GM12878 (cell line): ENCODE measurements at regions not wholly inside any gene's neighbourhood (a gene's known extent, or its start where the extent isn't known, plus 50 kb on each side); places are given as distances from the start of the nearest gene placed in this dataset.

Source experiments
- ATAC-seq: fragments of 200-7000 bp; cut with Tn5 transposase; 3 replicates; pipeline ENCODE4 v1.9.1; 2020; ENCODE audit warnings: mild to moderate bottlenecking, moderate library complexity
- BruUV-seq: library from RNA; stranded (reverse); fragments of 400-500 nt; replicated peaks from 2 replicates; lab custom pipeline; 2021; lab: Mats Ljungman, UMichigan
- CTCF ChIA-PET: fragments of 300-600 bp; sonication (Branson Sonifier 250); formaldehyde crosslinking; extraction: SDS; loops from one replicate; lab custom pipeline; 2021; ENCODE audit warnings: inconsistent platforms; lab: Yijun Ruan, JAX
- POLR2A ChIA-PET: fragments of 350-600 bp; formaldehyde crosslinking; extraction: SDS; loops from one replicate; lab custom pipeline; 2021; ENCODE audit warnings: inconsistent platforms; lab: Charles Lee
- RAD21 ChIA-PET: fragments of 300-600 bp; sonication (Branson Sonifier 250); formaldehyde crosslinking; loops from one replicate; lab custom pipeline; 2023; ENCODE audit warnings: antibody characterized with exemption; ENCODE audit not compliant: unreplicated experiment; lab: Charles Lee
- SMC1A ChIA-PET: fragments of 300-600 bp; sonication (Branson Sonifier 250); formaldehyde crosslinking; loops from one replicate; lab custom pipeline; 2023; ENCODE audit not compliant: unreplicated experiment, uncharacterized antibody; lab: Charles Lee
- DNase-seq: peaks from one replicate; pipeline ENCODE4 v3.0.0-alpha.2; 2011; ENCODE audit warnings: low read depth, low spot score
- FAIRE-seq: peaks from 3 replicates; lab custom pipeline; 2011; peaks lifted over from hg19 to GRCh38; lab: Jason Lieb, UNC
- H2AFZ ChIP-seq: 2 replicates; pipeline ENCODE4 v1.6.0; 2011; ENCODE audit warnings: low read depth, low read length, control low read depth; ENCODE audit not compliant: control insufficient read depth
- H3K27ac ChIP-seq: 2 replicates; pipeline ENCODE4 v1.5.1; 2011; ENCODE audit warnings: control low read depth; ENCODE audit not compliant: control insufficient read depth, insufficient read depth
- H3K27me3 ChIP-seq, 2 experiments: replicated peaks in 1 of 2; 2 replicates each; pipeline versions ENCODE4 v1.6.0 to v1.6.1; 2011; ENCODE audit warnings: low read length in 1 of 2; ENCODE audit not compliant: control insufficient read depth in 2 of 2, insufficient read depth in 2 of 2
- H3K36me3 ChIP-seq, 2 experiments: 2 replicates each; pipeline ENCODE4 v1.5.1; 2011; ENCODE audit warnings: low read length in 1 of 2; ENCODE audit not compliant: control insufficient read depth in 2 of 2, insufficient read depth in 2 of 2
- H3K4me1 ChIP-seq: 2 replicates; pipeline ENCODE4 v1.6.1; 2011; ENCODE audit warnings: mild to moderate bottlenecking, low read length, moderate library complexity, mixed read lengths; ENCODE audit not compliant: control insufficient read depth, insufficient read depth
- H3K4me2 ChIP-seq: 2 replicates; pipeline ENCODE4 v1.6.0; 2011; ENCODE audit warnings: control low read depth; ENCODE audit not compliant: control insufficient read depth, insufficient read depth
- H3K4me3 ChIP-seq: fragments of 200-600 bp; sonication (generic); 2 replicates; pipeline ENCODE4 v1.5.1; 2016
- H3K79me2 ChIP-seq: 2 replicates; pipeline ENCODE4 v1.6.0; 2011; ENCODE audit warnings: low read length; ENCODE audit not compliant: control insufficient read depth, insufficient read depth
- H3K9ac ChIP-seq: 2 replicates; pipeline ENCODE4 v1.8.0; 2011; ENCODE audit warnings: low read length, control low read depth, mixed read lengths; ENCODE audit not compliant: control insufficient read depth, insufficient read depth
- H3K9me3 ChIP-seq: replicated peaks from 3 replicates; pipeline ENCODE4 v1.5.1; 2011; ENCODE audit warnings: mild to moderate bottlenecking, low read length; ENCODE audit not compliant: control insufficient read depth, insufficient read depth
- H4K20me1 ChIP-seq: 2 replicates; pipeline ENCODE4 v1.6.0; 2011; ENCODE audit not compliant: control insufficient read depth, insufficient read depth
- ATF3 ChIP-seq: IDR thresholded peaks from 2 replicates; pipeline ENCODE4 v1.6.1; 2011; ENCODE audit warnings: low read depth, mild to moderate bottlenecking, low read length, moderate library complexity, borderline replicate concordance; ENCODE audit errors: extremely low read depth
- CUX1 ChIP-seq: IDR thresholded peaks from 2 replicates; pipeline ENCODE4 v1.6.1; 2012; ENCODE audit warnings: improper control_type of control experiment, low read depth, low read length; ENCODE audit not compliant: insufficient replicate concordance
- EGR1 ChIP-seq, 2 experiments: IDR thresholded peaks; 1 replicate in 1 of 2; 2 replicates in 1 of 2; pipeline ENCODE4 v1.6.1; 2011 to 2012; ENCODE audit warnings: low read depth in 2 of 2, low read length in 2 of 2, borderline replicate concordance in 1 of 2, mild to moderate bottlenecking in 1 of 2, moderate library complexity in 1 of 2
- FOS ChIP-seq: IDR thresholded peaks from 3 replicates; pipeline ENCODE4 v1.6.1; 2011; ENCODE audit warnings: borderline replicate concordance; ENCODE audit not compliant: insufficient read length; ENCODE audit errors: extremely low read depth
- GATAD2B ChIP-seq: fragments of 450-650 bp; conservative IDR thresholded peaks from 2 replicates; pipeline ENCODE4 v1.6.1; 2017; ENCODE audit warnings: low read depth, mild to moderate bottlenecking, moderate library complexity
- MLLT1 ChIP-seq: fragments of 450-650 bp; IDR thresholded peaks from 2 replicates; pipeline ENCODE4 v1.6.1; 2016; ENCODE audit warnings: mild to moderate bottlenecking
- NFXL1 ChIP-seq: fragments of 450-650 bp; IDR thresholded peaks from 2 replicates; pipeline ENCODE4 v1.6.1; 2017; ENCODE audit warnings: antibody characterized with exemption, mild to moderate bottlenecking, borderline replicate concordance
- PRDM15 ChIP-seq: fragments of 450-650 bp; formaldehyde crosslinking; IDR thresholded peaks from 2 replicates; pipeline ENCODE4 v1.4.0; 2020; ENCODE audit warnings: mild to moderate bottlenecking, moderate library complexity
- SUPT20H ChIP-seq: IDR thresholded peaks from 2 replicates; pipeline ENCODE4 v1.6.1; 2011; ENCODE audit warnings: low read depth, mild to moderate bottlenecking, low read length, moderate library complexity, borderline replicate concordance; ENCODE audit not compliant: control insufficient read depth
- ZNF274 ChIP-seq: IDR thresholded peaks from one replicate; pipeline ENCODE4 v1.8.0; 2011; ENCODE audit not compliant: insufficient read length, insufficient read depth
- WGBS: methylation state at CpG from one replicate; pipeline ENCODE4 v1.1.6; 2016; ENCODE audit warnings: low lambda C conversion rate; ENCODE audit not compliant: insufficient replicate concordance, insufficient coverage; ENCODE audit errors: missing lambda C conversion rate; 5-methylcytosine and 5-hydroxymethylcytosine counted together
- in situ Hi-C: fragments of 300-500 bp; cut with MboI; formaldehyde crosslinking; loops from 9 replicates; pipeline ENCODE4 v1.14.3; 2018; ENCODE audit warnings: mixed read lengths
- intact Hi-C: fragments of 100-400 bp; cut with micrococcal nuclease; formaldehyde crosslinking; loops from one replicate; pipeline ENCODE4 v1.14.2; 2022; ENCODE audit not compliant: unreplicated experiment
- TF ChIP-seq, protein P1 (sequence below): IDR thresholded peaks from 2 replicates; pipeline ENCODE4 v1.6.1; 2011; ENCODE audit warnings: borderline replicate concordance, low read depth, mild to moderate bottlenecking, moderate library complexity, mixed read lengths, low read length; ENCODE audit not compliant: insufficient read depth; ENCODE audit errors: extremely low read length

GRCh38 chr10:108690530-108690929 is 1232.8 kb downstream of the XPNPEP1 start:
- ATAC-seq = no peak
- POLR2A ChIA-PET = no interaction called here
- TF ChIP-seq MLLT1 (no peak), ATF3 (no peak), SUPT20H (no peak), ZNF274 (no peak), NFXL1 (no peak), EGR1 (IDR thresholded peaks at IDR 0.05; ENCODE audit: borderline replicate concordance in 1 of 2, low read depth in 2 of 2, low read length in 2 of 2) (no peak), FOS (no peak), GATAD2B (no peak), PRDM15 (CRISPR knock-in tag) (no peak), CUX1 (no peak)
- TF ChIP-seq, protein P1, sequence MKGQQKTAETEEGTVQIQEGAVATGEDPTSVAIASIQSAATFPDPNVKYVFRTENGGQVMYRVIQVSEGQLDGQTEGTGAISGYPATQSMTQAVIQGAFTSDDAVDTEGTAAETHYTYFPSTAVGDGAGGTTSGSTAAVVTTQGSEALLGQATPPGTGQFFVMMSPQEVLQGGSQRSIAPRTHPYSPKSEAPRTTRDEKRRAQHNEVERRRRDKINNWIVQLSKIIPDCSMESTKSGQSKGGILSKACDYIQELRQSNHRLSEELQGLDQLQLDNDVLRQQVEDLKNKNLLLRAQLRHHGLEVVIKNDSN = no peak

More at GRCh38 chr10:108690530-108690929, 1232.8 kb downstream of the XPNPEP1 start:
- Histone ChIP-seq H3K79me2 (no peaks in the 10 kb centered on the region), H2AFZ (no peak overlapping the region), H3K36me3 (no peaks in the 10 kb centered on the region), H3K9me3 (no peaks in the 10 kb centered on the region; the same call in 1 of the 3 replicates), H3K27ac (no peak overlapping the region), H3K4me2 (no peak overlapping the region), H3K4me3 (no peak overlapping the region), H4K20me1 (no peaks in the 10 kb centered on the region), H3K27me3 (no peaks in the 10 kb centered on the region), H3K4me1 (no peaks in the 10 kb centered on the region), H3K9ac (no peak overlapping the region)
- CTCF ChIA-PET = interaction anchor here (0.7 to 1.0 kb wide), 3 partner anchors 16 to 346 kb away, joined by 3 read pairs; no protein-coding TSS in a partner anchor
- in situ Hi-C loops (no loop called here), intact Hi-C loops (no loop called here)
- FAIRE-seq = no peak
- WGBS = 75% methylated on average over 6 of the region's 6 CpGs
- no TSS peak for BruUV-seq
- no peak for DNase-seq
- SMC1A ChIA-PET = interaction anchor here (0.7 to 1.4 kb wide), 2 partner anchors 146 to 1528 kb away, joined by 3 to 4 read pairs; no protein-coding TSS in a partner anchor
- RAD21 ChIA-PET = no interaction called here
